SIG-M5 treated with dmso at 0.1 percent for 504 hours (cell line): ENCODE measurements at regions not wholly inside any gene's neighbourhood (a gene's known extent, or its start where the extent isn't known, plus 50 kb on each side); places are given as distances from the start of the nearest gene placed in this dataset.
"Not testable (repeated sequence)": the region's sequence is repeated elsewhere in the genome, so short reads cannot be mapped to it uniquely, and the experiment has no call there.

Experiments used
- DNase-seq: peaks from one replicate; lab custom pipeline; 2025; ENCODE audit not compliant: unreplicated experiment; lab: John Stamatoyannopoulos, UW

DNA sequence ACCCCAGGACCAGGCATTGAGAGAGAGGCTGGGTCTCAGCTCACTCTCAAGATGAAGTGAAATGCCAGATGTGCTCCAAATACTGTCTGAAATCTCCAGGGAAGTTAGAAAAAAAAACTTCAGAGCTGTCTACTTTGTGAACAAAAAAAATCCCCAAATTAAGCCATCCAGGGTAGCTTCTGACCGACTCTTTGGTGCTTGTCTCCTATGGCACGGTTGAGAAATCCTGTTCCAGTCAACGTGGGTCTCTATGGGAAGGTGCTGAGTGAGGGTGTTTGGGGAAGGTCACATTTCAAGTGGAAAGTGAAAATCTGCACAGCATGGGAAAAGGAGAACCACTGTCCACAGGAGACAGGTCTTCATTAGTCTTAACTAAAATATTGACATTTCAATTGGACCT, 322.5 kb upstream of the CFAP20DC start:
- no peak for DNase-seq

DNA sequence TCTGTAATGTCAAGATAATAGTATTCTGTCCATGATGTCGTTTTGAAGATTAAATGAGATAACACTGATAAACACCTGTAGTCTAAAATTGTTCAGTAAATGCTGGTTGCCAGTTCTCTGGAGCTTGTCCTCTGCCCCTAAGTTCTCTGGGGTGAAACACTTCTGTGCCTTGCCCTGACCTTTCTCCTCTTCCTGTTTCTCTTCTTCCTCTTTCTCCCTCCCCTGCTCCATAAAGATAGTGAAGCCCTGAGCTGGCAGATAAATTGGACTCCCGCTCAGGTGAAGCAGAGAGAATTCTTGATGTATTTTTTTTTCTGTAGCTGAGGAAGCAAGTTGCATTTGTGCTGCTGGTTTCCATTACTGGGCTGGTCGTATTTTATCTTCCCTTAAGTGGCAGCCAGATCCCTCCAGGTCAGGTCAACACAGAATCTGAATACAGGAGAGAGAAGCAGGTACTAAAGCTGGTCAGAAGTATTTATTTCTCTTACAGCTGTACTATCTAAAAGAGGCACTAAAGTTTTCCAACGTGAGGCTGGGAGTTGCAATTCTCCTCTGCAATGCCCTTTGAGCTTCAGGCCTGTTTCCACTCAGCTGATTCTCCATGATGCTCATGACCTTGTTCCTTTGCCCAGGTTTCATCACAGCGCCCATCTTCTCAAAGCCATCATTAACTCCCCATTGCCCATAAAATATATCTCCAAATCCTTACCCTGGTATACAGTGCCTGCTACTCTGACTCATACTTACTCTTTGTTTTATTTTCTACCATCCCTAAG, 319.3 kb upstream of the CFAP20DC start:
- DNase-seq, result no peak

DNA sequence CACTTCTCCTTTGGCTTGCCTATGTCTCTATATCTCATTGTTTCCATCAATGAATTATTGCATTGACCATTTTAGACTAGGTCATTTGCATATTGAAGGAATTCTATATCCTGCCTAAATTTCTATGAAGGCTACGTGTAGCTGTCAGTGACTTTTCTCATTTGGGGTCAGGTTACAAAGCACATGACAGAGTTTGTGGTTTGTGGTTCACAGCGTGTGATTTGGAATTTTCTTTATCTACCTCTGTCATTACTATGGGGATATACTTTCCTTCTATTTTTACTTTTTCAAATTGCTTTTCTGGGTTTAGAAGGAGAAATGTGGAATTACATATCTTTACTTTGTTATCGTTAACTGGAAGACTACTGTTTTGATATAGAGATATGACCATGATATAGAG, 317.3 kb upstream of the CFAP20DC start:
- DNase-seq, result no peak

DNA sequence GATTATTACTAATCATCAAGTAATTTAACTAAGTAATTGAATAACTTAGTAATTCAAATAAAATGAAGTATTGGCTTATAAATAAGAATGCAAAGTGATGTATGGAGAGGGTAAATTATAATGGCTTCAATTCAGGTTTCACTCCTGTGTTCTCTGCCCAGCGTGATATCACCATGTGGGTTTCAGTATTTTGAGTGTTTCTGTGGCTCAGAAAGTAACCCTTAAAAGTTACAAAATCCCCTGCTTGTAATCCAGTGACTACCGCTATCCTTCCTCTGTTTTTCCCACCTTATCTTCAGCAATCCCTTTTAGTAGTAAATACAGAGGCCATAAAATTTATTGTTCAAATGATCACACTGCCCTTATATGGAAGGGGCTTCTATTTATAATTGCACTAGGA, 316.4 kb upstream of the CFAP20DC start:
- no peak for DNase-seq

DNA sequence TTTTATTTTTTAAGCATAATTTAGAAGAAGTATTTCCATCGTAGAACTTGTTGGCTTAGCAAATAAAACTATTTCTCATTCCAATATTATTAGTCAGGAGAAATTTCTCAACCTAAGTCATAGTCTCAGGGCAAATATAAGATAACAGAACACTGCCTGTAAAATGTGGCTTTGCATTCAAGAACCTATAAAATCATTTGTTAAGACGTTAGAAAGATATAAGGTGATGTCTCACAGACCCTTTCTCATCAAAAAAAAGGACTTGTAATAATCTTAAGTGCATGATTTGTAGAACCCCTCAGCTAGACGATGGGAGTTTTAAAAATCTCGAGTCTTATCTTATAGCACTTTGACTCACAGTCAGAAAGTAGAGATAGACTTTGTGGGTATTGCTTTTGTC, 314.7 kb upstream of the CFAP20DC start:
- DNase-seq, result no peak

DNA sequence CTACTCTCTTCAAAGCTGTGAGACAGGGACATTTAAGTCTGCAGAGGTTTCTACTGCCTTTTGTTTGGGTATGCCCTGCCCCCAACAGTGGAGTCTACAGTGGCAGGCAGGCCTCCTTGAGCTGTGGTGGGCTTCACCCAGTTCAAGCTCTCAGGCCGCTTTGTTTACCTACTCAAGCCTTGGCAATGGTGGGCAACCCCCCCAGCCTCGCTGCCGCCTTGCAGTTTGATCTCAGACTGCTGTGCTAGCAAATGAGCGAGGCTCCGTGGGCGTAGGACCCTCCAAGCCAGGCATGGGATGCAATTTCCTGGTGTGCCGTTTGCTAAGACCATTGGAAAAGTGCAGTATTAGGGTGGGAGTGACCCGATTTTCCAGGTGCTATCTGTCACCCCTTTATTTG, 310.5 kb upstream of the CFAP20DC start:
- DNase-seq, result not testable (repeated sequence)

DNA sequence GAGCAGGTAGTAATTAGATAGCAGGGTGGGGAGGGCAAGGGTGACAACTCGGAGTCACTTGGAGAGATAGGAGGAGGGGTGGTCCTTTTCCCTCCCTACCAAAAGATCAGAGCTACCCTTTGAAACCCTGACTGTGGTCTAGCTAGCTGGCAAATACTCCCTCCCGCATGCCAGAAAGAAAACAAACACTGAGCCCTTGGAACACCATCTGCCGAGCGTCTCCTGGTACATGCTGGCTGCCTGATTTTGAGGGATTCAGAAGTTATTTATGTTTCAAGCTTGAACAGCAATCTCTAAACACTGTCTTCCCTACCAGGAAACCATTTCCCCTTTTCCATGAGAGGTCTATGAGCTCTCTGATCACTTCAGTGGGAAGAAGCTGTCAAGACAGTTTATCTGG, 291.6 kb upstream of the CFAP20DC start:
- no peak for DNase-seq

DNA sequence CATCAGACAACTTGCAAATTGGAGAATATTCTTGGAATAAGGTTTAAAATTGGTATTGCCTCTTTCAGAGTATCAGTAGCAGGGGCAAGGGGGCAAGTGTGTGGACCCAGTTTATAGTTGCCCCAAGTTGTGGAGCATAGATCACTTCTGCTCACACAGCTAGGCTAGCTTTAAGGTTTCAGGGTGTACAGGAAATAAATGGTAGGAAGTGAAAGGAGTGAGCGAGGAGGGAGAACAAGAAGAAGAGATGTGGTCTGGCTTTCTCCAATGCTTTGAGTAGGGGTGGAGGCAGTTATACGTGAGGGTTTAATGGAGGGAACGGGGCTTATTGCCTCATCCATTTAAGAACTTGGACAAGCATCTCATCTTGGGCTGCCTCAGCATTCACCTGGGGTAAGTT, 290.0 kb upstream of the CFAP20DC start:
- no peak for DNase-seq

DNA sequence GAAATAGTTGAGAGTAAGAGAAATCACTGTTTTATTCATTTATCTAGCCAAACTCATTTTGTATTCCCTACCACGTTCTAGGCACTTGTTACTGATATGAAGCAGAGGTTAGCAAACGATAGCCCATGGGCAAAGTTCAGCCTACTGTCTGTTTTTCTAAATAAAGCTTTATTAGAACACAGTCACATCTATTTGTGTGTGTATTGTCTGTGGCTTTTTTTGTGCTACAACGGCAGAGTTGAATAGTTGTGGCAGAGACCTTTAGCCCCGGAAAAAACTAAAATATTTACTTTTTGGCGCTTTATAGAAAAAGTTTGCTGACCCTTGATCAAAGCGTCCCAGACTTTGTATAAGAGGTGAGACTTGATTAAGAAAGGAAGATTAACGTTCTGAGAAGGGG, 289.1 kb upstream of the CFAP20DC start:
- no peak for DNase-seq

DNA sequence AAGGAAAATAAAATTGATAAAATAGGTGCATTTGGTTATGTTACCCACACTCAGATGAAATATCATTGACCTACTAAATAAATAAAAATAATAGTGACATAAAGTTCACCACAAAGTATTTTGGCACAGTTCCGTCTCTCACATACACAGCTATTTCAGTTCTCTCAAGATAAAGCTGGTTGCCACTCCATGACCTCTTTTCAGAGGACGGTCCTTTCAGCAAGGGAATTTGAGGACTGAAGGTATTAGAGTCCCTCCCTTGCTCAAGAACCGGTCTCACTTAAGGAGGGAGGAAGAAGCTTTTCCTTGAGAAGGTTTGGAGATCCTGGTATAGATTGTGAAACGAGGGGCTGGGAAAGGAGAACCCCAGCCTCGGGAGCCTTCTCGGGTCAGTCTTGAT, 285.5 kb upstream of the CFAP20DC start:
- no peak for DNase-seq

DNA sequence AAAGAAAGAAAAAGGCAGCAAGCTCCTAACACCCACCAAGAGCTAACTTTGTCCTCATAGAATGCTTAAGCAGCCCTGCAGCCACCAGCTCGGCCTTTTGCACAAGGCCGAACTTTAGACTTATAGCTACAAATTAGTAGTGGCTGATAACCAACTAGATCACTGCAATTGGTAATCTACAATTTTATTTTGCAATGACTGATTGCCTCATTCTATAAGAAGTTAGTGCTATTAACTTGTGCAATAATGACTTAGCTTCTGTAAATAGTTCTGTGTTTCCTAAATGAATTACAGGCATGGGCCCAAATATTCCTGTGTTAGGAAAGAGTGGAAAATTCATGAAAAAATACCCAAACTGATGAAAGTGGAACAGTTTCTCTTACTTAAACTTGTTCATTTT, 284.8 kb upstream of the CFAP20DC start:
- DNase-seq, result no peak

DNA sequence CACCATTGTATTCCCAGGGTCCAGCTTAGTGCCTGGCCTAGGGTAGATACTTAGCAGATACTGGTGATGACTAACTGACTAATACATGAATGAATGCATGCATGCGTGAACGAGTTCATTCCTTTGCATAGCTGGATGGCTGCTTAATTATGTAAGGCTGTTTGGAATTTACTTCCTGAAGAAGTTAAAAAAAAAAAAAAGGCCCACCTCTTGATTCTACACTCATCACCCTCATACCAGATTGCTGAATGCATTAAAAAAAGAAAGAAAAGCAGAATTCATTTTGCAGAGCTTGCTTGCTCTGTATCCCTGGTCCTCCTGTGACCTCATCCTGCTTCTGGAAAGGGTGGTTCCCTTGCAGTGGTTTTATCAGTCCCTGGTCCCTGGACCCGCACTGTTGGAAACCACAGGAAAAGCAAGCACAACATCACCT, 277.6 kb upstream of the CFAP20DC start:
- no peak for DNase-seq

DNA sequence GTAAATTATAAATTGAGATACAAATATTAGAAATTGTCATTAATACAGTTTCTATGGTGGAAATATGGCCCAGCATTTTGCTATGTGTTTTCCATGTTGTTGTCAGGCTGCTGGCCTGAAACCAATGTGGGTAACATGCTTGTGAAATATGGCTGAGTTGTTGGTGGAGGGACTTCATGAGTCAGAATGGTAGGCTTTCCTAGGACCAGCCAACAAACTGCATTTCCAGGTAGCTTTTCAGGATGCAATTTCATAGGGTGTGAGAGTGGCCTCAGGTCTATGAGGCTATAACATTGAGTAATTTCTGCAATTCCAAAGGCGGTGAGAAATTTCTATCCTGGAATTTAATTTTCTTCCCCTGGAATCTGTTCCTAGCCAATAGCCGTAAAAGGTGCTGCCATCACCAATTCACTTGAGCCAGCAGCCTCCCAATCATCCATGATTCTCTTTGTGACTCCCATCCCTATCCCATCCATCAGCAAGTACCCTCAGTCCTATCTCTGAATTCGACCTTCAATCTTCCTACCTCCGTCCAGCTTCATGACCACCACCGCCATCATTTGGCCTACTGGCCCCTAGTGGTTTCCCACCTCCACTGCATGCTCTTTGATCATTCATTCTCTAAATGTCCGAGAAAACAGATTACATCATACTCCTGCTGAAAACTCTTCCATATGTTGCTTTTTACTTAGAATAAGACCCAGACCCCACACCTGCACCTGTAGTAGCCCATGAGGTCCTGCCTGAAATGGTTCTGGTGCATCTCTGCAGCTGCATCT, 276.6 kb upstream of the CFAP20DC start:
- DNase-seq, result no peak

DNA sequence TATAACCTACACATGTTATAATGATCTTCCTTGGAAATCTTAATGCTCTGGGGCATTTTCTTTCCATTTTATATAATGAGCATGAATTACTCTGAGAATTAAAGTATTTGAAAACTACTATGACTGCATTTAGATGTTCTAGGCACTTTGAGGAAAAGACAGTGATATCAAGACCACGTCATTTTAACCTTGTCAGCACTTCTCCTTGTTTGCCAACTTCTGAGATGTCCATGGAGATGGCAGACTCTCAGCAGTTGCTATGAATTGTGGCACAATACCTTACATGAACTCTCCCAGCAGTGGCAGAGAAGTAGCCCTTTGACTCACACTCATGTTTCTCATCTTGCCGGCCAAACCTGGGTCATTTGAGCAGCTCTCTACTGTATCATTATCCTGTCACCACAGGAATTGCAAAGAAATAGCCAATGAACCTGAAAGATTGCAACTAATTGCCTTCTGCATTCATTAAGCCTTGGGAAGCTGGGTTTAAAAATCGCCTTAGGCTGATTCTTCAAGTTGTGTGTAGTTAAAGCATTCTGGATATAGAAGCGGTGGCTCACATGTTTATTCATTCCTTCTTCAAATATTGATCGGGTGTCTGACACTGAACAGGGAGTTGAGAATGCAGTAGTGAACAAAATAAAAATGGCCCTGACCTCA, 272.2 kb upstream of the CFAP20DC start:
- no peak for DNase-seq

DNA sequence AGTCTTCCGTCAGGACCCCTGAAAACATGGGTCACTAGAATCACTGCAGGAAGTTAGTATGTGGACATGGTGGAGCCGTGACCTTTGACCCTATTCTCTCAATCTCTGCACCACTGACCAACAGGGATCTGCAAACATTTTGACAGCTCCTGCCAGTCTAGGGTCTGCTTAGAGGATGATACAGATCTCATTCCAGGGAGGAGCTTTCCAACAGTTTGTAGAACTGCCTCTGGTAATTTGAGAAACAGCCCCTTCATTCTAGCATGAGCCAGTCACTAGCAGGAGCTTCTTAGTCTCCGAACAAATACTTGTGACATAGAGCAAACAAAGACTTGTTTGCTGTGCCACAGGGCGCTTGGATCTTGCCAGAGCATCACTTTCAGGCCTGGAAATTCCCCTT, 270.3 kb upstream of the CFAP20DC start:
- DNase-seq, result no peak

DNA sequence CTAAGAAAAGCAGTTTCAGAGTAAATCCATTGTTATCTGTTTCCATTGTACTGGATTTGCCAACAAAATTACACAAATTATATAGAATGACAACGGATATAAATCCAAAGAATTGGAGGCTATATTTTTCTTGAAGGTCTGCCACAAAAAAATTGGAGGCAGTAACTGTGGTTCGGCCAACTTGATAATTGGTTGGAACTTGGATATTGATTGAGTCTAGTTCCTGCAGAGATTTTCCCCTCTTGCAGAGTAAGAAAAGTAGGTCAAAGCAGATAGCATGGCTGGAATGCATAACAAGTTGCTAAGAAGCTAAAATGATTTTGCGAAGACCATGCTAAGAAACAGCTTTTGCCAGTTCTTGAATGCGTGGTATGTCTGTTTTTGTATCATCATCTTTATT, 269.6 kb upstream of the CFAP20DC start:
- no peak for DNase-seq

DNA sequence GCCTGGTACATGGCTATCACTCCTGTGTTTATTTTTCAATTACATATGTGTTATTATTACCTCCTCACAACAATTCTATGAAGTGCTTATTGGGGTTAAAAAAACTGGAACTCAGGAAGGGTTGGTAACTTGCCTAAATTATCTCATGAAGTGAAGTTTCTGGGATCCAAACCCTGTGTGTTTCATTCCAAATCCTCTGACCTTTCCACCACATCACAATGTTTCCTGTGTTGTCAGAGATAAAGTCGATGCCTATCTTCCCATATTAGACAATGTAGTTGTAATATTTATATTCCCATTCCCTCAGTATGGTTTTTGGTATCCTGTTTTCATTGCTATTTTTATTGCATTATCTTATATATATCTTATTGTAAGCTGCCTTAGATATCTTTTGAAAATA, 269.1 kb upstream of the CFAP20DC start:
- no peak for DNase-seq

DNA sequence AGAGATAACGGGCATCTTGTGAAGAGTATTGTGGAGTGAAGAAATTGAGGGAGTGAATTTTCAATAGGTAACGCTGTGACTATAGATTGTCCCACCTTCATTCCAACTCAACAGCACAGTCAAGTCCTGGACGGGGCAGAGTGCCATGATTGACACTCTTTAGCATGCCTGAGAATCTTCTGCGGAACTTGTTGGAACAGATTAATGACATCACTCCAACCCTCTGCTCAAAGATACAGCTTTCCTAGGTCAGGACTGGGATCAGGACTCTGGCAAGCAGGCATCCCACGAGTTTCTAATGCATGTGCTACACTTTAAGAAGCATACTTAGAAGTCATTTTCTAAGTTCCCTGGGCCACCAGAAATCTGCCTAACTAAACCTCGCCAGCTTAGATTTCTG, 267.6 kb upstream of the CFAP20DC start:
- DNase-seq, result no peak

DNA sequence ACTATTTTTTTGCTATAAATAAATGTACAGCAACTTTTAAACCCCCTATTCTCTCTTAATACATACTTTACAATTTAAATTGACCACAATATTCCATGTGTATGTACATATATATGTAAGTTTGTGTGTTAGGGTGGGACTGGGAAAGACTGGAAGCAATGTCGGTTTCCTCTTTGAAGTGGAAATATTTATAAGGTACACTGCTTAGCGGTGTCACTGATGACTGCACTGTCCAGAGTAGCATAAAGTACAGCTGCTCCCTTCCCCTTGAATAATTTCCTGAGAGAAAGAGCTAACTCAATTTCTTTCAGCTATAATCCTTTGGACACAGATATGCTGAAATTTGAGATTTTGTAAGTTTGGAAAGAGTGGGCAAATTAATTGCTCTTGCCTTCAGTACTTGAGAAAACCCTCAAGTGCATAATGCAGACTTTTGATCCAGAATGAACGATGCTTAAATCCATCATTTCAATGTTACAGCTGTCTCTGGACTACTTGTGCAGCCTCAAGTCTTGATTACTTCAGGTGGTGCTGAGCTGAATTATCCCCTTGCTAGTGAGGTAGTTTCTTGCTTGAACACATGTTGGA, 267.0 kb upstream of the CFAP20DC start:
- no peak for DNase-seq

DNA sequence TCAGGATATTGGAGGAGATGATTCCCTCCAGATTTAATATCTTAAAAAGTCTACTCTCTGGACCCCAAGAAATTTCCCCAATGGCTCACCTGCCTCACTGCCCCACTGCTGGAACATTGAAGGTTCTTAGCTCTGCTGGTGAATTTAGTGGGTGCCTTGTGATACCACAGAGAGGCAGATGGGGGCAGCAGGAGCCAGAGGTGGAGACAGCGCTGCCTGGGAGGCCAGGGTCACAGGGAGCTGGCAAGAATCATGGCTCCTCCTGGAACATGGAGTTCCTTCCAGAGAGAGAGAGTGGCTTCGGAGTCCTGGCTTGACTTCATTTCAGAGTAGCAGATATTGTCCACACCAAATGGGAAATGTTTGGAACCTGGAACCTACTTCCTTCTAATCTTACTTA, 263.5 kb upstream of the CFAP20DC start:
- DNase-seq, result no peak

DNA sequence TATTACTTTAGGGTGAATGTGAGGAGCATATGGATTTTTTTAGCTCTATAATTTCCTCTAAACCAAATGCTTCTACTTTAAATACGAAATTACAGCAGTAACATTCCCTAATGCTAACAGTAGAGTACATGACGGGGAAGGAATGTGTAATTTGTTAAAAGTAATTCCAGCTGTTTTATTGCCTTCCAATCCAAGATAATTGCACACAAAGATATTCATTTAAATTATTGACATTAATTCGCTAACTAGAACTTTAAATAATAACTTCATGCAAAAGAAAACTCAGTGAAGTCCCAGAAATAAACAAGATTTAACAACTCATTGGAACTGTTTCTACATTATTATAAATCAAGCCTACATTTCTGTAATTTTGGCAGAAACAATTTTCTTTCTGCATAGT, 261.4 kb upstream of the CFAP20DC start:
- no peak for DNase-seq

DNA sequence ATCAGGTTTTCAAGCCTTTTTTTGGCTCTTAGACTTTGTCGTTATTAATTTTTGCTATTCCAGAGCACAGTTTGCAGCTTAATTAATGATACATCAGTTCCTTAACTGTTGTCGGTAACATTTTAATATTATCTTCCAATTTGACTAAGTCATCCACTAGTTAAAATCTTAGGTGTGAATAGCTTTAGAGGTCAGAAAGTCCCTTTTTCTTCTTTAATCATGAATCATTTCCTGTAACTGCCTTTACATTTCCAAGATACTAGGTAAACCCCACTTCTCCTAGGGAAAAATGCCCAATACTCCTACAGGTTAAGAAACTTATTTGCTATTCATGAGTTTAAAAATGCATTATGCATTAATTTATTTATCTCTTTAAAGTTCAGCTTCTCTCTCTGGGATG, 260.9 kb upstream of the CFAP20DC start:
- DNase-seq, result no peak
